ENCODE measurements at regions not wholly inside any gene's neighbourhood (a gene's known extent, or its start where the extent isn't known, plus 50 kb on each side); places are given as distances from the start of the nearest gene placed in this dataset.
"Not testable (repeated sequence)": the region's sequence is repeated elsewhere in the genome, so short reads cannot be mapped to it uniquely, and the experiment has no call there.

GRCh38 chr4:187714957-187715356, 280.6 kb upstream of the ZFP42 start:
- DNase-seq = no peak

DNA sequence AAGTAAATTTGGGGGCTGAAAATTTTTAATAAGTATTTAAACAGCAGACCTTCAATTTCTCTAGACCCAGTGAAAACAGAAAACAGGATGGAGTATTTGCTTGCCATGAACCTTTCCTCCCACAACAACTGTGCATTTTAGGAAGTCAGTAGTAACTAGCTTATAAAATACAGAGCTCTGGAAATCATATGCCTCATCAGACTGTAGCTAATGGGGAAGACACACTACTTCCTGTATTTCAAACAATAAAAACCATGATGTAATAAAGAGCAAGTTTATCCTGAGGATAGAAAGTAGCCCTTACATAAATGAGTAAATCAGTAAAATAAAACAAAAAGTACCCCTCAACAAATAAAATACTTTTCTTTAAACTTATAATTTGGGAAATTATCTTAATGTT, 280.1 kb upstream of the ZFP42 start:
- DNase-seq = no peak

DNA sequence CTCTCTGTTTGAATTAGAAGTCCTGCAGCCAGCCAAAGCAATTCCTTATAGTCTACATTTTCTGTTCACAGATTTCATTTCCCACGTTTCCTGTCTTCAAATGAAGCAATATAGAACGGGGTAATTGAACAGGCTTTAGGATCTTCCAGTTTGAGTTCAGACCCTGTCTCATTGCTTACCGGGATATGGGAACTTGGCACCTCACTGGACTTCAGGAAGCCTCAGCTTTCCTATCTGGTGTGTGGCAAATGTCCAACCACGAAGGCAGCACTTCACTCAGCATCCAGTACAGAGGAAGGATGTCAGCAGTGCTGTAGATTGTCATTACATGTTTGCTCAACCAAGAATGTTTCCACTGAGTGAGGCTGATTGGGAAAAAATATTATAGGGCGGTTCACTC, 271.1 kb upstream of the ZFP42 start:
- no peak for DNase-seq

- no peak for DNase-seq
These were observed 269.1 kb upstream of the ZFP42 start for GRCh38 chr4:187726485-187726884.

DNA sequence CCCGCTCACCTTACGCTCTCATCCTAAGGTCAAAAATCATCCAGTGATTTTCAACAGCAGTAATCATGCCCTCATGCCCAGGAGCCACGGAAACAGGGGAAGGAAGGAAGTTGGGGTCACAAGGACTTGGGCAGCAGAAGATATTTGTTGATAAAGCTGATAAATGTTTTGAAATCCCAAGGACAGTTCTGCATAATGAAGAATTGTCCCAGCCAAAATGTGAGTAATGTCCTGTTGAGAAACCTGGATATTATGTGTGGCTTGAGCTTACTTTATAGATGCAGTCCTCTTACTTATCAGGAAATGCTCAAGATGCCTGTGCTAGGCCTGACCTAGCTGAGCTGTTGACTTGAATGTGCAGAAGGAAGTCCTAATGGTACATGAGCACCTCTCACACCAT, 263.0 kb upstream of the ZFP42 start:
- no peak for DNase-seq

DNA sequence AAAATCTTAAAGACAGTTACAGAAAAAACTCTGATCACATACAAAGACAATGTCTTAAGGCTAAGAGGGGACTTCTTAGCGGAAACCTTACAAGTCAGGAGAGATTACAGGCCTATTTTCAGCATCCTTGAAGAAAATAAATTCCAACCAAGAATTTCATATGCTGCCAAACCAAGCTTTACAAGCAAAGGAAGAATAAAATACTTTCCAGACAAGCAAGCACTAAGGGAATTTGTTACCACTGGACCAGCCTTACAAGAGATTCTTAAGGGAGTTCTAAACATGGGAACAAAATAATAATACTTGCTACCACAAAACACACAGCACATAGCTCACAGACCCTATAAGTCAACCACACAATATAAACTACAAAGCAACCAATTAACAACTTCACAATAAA, 255.8 kb upstream of the ZFP42 start:
- DNase-seq = no peak

GRCh38 chr4:187744911-187745310, 250.7 kb upstream of the ZFP42 start:
- no peak for DNase-seq

- DNase-seq = not testable (repeated sequence)
These were observed 244.9 kb upstream of the ZFP42 start for GRCh38 chr4:187750652-187751051.

DNA sequence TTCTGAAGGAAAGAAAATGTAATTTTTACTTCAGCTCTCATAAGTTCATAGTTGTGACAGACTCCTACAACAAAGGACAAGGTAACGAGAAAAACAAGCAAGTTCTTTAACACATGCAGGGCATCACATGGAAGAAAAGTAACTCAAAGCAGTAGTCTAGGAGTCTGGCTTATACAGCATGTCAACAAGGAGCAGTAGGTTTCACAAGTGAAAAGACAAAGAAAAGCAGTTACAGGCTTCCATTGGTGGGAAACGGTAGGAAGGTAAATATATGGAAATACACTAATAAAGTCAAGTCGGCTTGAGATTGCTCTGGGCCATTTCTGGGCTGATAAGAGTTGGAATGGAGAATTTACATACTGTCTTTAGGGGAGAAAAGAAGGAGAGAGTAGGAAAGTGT, 228.4 kb upstream of the ZFP42 start:
- DNase-seq = no peak

GRCh38 chr4:187767687-187768086, 227.9 kb upstream of the ZFP42 start:
- no peak for DNase-seq

DNA sequence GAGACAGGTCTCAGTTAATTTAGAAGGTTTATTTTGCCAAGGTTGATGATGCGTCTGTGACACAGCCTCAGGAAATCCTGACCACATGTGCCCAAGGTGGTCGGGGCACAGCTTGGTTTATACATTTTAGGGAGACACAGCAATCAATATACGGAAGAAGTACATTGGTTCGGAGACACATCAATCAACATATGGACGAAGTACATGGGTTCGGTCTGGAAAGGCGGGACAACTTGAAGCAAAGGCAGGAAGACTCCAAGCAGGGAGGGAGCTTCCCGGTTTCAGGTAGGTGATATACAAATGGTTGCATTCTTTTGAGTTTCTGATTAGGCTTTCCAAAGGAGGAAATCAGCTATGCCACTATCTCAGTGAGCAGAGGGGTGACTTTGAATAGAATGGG, 225.2 kb upstream of the ZFP42 start:
- DNase-seq = no peak

DNA sequence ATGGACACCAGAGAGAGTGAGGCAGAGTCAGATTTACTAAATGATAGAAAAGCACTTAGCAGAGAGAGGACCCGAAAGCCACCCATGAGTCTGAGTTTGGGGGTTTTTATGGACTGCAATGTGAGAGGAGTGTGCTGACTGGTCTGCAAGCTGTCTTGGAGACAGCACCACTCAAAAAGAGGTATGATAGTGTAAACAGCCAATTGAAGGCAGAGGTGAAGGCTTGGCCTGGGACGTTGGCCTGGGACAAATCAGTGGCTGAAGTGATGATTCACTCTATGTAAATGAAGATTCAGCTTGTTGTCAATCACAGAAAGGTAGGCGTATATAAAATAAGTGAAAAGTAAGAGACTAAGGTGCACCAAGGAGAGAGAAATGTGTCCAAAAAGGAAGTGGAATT, 217.6 kb upstream of the ZFP42 start:
- no peak for DNase-seq

GRCh38 chr4:187780070-187780469, 215.5 kb upstream of the ZFP42 start:
- no peak for DNase-seq

DNA sequence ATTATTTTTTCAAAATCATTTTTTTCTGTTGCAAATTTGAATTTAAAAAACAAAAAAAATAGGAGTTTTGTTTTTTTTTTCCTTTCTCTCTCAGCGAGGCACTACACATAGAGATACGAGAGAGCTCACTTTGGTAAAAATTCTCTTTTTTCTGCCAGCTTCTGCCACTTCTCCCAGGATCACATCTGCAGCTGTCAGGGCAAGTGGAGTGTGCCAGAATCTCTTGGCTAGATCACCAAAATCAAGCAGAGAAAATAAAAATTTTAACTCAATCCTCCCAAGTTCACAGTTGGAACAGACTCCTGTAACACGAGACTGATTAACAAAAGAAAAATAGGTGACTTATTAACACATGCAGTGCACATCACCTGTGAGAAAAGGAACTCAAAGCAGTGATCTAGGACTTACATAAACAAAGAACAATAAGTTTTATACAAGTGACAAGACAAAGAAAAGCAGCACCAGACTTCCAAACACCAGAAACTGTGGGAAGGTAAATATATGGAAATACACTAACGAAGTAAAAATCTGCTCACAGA, 213.2 kb upstream of the ZFP42 start:
- DNase-seq = no peak

DNA sequence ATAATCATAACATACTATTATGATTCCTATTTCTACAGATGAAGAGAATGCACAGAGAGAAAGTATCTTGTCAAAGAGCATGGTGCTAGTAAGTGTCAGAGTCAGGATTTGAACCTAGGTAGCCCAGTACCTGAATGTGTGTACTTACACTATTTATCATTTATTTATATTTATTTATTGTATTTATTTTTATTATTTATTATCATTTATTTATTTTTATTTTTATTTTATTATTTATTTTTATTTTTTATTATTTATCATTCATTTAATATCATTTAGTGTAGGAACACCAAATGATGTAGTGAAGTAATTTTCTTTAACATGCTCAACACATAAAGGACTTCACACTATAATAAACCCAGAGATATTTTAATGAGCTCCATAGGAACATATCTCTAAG, 209.4 kb upstream of the ZFP42 start:
- DNase-seq = no peak

GRCh38 chr4:187789078-187789477, 206.5 kb upstream of the ZFP42 start:
- DNase-seq = no peak

GRCh38 chr4:187795737-187796136, 199.8 kb upstream of the ZFP42 start:
- no peak for DNase-seq

- no peak for DNase-seq
These were observed 197.2 kb upstream of the ZFP42 start for GRCh38 chr4:187798385-187798784.

DNA sequence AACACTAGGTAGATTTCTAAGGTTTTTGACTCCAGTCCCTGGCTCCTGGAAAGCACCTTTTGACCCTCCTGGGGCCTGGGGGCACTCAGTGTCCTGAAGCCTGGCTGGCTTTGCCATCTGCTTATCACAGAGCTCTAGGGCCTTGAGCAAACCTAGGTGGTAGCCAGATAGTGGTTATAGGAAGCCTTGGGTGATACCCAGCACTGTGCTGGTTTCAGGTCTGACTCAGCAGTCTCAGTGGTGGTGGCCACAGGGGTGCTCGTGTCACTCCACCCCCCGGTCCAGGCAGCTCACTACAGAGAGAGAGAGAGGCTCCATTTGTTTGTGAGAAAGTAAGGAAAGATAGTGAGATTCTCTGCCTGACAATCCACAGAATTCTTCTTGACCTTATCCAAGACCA, 195.8 kb upstream of the ZFP42 start:
- DNase-seq = no peak

DNA sequence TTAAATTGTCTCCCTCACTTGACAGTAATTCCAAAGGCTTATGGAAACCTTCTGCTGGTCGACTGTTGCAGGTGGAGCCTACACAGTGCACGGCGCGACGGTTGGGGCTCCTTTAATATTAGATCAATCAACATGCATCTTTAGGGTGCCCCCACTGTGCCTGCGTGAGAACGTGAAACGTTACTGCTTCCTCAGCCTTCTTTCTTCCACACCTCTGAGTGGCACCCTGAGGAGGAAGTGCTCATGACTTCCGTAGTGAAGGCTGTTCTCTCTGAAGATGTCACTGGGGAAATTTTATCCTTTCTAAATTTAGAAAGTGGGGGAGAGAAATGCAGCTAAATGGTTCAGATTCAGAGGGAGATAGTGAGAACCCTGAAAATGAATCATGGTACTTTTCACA, 184.0 kb upstream of the ZFP42 start:
- DNase-seq = no peak

DNA sequence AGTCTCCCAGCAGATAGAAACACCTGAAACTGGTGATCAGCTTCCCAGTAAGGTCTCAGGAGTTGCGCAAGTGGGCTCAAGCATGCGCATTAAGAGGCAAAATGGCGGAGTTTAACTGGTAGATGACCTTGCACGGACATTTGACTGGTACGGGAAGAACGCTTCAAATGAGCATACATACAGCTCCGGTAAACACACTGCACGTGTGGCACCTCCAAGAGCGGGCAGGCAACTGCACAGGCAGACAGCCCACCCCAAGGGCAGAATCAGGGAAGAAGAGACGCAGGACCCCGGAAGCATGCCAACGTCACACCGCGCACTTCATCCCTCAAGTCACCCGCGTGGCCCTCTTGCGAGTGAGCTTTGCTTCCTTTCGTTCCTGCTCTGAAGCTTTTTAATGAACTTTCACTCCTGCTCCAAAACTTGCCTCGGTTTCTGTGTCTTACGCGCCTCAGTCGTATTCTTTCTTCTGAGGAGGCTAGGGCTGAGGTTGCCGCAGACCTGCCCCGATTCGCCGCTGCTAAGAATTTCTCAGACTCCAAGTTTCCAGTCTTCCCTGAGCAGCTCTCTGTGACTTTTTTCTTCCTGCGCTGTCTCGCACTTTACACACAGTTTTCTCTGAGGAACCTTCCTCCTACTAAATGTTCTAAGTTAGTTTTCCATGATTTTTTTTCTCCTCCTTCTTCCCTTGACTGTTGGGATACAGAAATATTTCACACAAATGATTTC, 180.7 kb upstream of the ZFP42 start:
- DNase-seq = no peak

- no peak for DNase-seq
These were observed 168.8 kb upstream of the ZFP42 start for GRCh38 chr4:187826725-187827124.

- DNase-seq = no peak
These were observed 167.9 kb upstream of the ZFP42 start for GRCh38 chr4:187827631-187828030.

GRCh38 chr4:187839765-187840164, 155.8 kb upstream of the ZFP42 start:
- DNase-seq = no peak

GRCh38 chr4:187840814-187841213, 154.8 kb upstream of the ZFP42 start:
- no peak for DNase-seq

Data from activated gamma-delta T cell (primary cell).